ENCODE measurements at regions not wholly inside any gene's neighbourhood (a gene's known extent, or its start where the extent isn't known, plus 50 kb on each side); places are given as distances from the start of the nearest gene placed in this dataset.

DNA sequence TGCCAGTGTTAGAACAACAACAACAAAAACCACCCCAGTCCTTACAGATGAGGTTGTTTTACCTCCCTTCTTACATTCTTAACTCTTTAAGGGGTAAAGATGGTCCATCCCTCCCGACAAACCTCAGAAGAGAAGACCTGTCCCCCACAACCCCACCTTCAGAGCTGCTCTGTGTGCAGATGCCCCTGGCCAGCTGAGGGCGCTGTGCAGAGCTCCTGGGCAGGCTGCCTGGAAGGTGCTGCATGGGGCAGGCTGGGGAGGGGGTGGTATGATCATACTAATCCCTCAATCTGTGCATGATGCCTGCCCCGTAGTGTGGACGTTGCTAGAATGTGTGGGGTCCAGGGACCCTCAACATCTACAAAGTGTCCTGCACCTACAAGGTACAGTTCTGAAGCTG lies 387.1 kb downstream of the INHBA start:
- Histone ChIP-seq H3K9ac (ENCODE audit: low read depth in 1 of 2, low read length in 2 of 2) (peak overlapping the region in 1 of 2 donors; percentile 55), H3K36me3 (ENCODE audit: control insufficient read depth in 4 of 4, insufficient read depth in 3 of 4, low read depth in 1 of 4, low read length in 3 of 4) (no peaks in the 10 kb centered on the region), H3K4me3 (ENCODE audit: low read depth in 1 of 3, low read length in 3 of 3) (no peak overlapping the region), H3K9me3 (ENCODE audit: control insufficient read depth in 4 of 4, low read length in 3 of 4) (peaks cover 0 to 2% (median 0%) of the 10 kb centered on the region in 4 donors), H3K4me1 (ENCODE audit: control insufficient read depth in 4 of 4, insufficient read depth in 4 of 4, low read length in 3 of 4) (peaks cover 0 to 17% (median 15%) of the 10 kb centered on the region in 4 donors), H3K27me3 (ENCODE audit: control insufficient read depth in 4 of 4, insufficient read depth in 4 of 4, low read length in 3 of 4) (no peaks in the 10 kb centered on the region), H3K27ac (ENCODE audit: low read depth in 1 of 2, low read length in 2 of 2) (peak overlapping the region; percentile 45 to 67)
- DNase-seq (ENCODE audit: low spot score) = no peak
- TF ChIP-seq RAD21 (IDR thresholded peaks at IDR 0.05) (peak; percentile 23 to 81), NR2F2 (IDR thresholded peaks at IDR 0.05) (no peak), HNF4A (conservative IDR thresholded peaks at IDR 0.05) (no peak), EGR1 (IDR thresholded peaks at IDR 0.05; ENCODE audit: low read depth in 2 of 2) (no peak), HNF4G (IDR thresholded peaks at IDR 0.05) (no peak), FOXA1 (IDR thresholded peaks at IDR 0.05) (no peak), GABPA (IDR thresholded peaks at IDR 0.05 in 1 of 2, conservative IDR thresholded peaks at IDR 0.05 in 1 of 2) (no peak), RXRA (IDR thresholded peaks at IDR 0.05) (no peak)
- TF ChIP-seq, protein P1, sequence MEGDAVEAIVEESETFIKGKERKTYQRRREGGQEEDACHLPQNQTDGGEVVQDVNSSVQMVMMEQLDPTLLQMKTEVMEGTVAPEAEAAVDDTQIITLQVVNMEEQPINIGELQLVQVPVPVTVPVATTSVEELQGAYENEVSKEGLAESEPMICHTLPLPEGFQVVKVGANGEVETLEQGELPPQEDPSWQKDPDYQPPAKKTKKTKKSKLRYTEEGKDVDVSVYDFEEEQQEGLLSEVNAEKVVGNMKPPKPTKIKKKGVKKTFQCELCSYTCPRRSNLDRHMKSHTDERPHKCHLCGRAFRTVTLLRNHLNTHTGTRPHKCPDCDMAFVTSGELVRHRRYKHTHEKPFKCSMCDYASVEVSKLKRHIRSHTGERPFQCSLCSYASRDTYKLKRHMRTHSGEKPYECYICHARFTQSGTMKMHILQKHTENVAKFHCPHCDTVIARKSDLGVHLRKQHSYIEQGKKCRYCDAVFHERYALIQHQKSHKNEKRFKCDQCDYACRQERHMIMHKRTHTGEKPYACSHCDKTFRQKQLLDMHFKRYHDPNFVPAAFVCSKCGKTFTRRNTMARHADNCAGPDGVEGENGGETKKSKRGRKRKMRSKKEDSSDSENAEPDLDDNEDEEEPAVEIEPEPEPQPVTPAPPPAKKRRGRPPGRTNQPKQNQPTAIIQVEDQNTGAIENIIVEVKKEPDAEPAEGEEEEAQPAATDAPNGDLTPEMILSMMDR (IDR thresholded peaks at IDR 0.05; ENCODE audit: low read depth, low read length, missing input control) = peak; percentile 19
- 56% methylated on average over 4 of the region's 4 CpGs for WGBS

DNA sequence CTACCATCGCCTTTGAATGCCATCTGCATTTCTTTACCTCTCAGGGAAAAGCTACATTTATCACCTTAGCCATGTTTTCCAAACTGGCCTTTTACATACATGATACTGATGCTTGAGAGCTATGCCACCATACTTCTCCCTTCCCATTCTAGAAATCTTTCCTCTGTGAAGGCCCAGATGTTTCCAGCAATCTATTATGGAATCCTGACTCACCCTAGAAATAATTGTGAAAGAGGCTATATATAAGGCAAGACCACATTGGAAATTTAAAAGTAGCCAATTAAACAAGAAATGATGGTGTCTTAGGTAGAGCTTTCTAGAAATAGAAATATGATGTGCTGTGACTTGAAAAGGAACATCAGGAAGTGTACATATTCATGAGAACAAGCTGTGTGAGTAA lies 389.7 kb downstream of the INHBA start:
- no peak overlapping the region for H3K4me3 ChIP-seq (ENCODE audit: low read depth in 1 of 3, low read length in 3 of 3)
- H3K9ac ChIP-seq (ENCODE audit: low read depth in 1 of 2, low read length in 2 of 2) = no peak overlapping the region
- 94% methylated on average over 1 of the region's 1 CpG for WGBS
- H3K4me1 ChIP-seq (ENCODE audit: control insufficient read depth in 4 of 4, insufficient read depth in 4 of 4, low read length in 3 of 4) = peaks cover 0 to 17% (median 15%) of the 10 kb centered on the region in 4 donors
- H3K9me3 ChIP-seq (ENCODE audit: control insufficient read depth in 4 of 4, low read length in 3 of 4) = no peaks in the 10 kb centered on the region
- no peak overlapping the region for H3K27ac ChIP-seq (ENCODE audit: low read depth in 1 of 2, low read length in 2 of 2)
- TF ChIP-seq SP1 (IDR thresholded peaks at IDR 0.05) (no peak), YY1 (IDR thresholded peaks at IDR 0.05) (no peak), RAD21 (IDR thresholded peaks at IDR 0.05) (no peak), EGR1 (IDR thresholded peaks at IDR 0.05; ENCODE audit: low read depth in 2 of 2) (no peak), RXRA (IDR thresholded peaks at IDR 0.05) (no peak)
- TF ChIP-seq, protein P2, sequence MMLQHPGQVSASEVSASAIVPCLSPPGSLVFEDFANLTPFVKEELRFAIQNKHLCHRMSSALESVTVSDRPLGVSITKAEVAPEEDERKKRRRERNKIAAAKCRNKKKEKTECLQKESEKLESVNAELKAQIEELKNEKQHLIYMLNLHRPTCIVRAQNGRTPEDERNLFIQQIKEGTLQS (IDR thresholded peaks at IDR 0.05) = no peak
- TF ChIP-seq, protein P3, sequence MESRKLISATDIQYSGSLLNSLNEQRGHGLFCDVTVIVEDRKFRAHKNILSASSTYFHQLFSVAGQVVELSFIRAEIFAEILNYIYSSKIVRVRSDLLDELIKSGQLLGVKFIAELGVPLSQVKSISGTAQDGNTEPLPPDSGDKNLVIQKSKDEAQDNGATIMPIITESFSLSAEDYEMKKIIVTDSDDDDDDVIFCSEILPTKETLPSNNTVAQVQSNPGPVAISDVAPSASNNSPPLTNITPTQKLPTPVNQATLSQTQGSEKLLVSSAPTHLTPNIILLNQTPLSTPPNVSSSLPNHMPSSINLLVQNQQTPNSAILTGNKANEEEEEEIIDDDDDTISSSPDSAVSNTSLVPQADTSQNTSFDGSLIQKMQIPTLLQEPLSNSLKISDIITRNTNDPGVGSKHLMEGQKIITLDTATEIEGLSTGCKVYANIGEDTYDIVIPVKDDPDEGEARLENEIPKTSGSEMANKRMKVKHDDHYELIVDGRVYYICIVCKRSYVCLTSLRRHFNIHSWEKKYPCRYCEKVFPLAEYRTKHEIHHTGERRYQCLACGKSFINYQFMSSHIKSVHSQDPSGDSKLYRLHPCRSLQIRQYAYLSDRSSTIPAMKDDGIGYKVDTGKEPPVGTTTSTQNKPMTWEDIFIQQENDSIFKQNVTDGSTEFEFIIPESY (IDR thresholded peaks at IDR 0.05) = no peak
- TF ChIP-seq, protein P1 (IDR thresholded peaks at IDR 0.05; ENCODE audit: low read depth, low read length, missing input control) = no peak
- TF ChIP-seq, protein P4, sequence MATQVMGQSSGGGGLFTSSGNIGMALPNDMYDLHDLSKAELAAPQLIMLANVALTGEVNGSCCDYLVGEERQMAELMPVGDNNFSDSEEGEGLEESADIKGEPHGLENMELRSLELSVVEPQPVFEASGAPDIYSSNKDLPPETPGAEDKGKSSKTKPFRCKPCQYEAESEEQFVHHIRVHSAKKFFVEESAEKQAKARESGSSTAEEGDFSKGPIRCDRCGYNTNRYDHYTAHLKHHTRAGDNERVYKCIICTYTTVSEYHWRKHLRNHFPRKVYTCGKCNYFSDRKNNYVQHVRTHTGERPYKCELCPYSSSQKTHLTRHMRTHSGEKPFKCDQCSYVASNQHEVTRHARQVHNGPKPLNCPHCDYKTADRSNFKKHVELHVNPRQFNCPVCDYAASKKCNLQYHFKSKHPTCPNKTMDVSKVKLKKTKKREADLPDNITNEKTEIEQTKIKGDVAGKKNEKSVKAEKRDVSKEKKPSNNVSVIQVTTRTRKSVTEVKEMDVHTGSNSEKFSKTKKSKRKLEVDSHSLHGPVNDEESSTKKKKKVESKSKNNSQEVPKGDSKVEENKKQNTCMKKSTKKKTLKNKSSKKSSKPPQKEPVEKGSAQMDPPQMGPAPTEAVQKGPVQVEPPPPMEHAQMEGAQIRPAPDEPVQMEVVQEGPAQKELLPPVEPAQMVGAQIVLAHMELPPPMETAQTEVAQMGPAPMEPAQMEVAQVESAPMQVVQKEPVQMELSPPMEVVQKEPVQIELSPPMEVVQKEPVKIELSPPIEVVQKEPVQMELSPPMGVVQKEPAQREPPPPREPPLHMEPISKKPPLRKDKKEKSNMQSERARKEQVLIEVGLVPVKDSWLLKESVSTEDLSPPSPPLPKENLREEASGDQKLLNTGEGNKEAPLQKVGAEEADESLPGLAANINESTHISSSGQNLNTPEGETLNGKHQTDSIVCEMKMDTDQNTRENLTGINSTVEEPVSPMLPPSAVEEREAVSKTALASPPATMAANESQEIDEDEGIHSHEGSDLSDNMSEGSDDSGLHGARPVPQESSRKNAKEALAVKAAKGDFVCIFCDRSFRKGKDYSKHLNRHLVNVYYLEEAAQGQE (IDR thresholded peaks at IDR 0.05) = no peak
- DNase-seq (ENCODE audit: low spot score) = no peak
- H3K36me3 ChIP-seq (ENCODE audit: control insufficient read depth in 4 of 4, insufficient read depth in 3 of 4, low read depth in 1 of 4, low read length in 3 of 4) = no peaks in the 10 kb centered on the region
- H3K27me3 ChIP-seq (ENCODE audit: control insufficient read depth in 4 of 4, insufficient read depth in 4 of 4, low read length in 3 of 4) = no peaks in the 10 kb centered on the region

Measured in liver (tissue), 8 donors.